ENCODE measurements at regions not wholly inside any gene's neighbourhood (a gene's known extent, or its start where the extent isn't known, plus 50 kb on each side); places are given as distances from the start of the nearest gene placed in this dataset.

DNA sequence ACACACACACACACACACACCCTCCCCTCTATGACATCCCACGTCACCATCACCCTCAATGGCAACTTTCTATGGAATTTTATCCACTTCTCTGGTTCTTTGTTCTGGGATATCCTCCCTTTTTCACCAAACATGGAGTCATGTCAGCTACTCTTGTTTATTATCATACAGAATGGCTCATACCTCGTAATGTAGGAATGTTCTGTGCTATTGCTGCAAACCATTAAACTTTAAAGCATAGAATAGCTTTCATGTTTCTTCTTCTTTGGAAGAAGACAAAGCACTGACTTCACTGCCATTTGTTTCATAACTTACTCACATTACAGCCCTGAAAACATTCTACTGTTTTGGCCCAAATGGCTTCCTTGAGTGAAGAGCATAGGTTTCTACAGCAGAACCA is 163.4 kb downstream of the FOXO1 start:
- H2AFZ ChIP-seq (ENCODE audit: low read length), result no peak overlapping the region
- CTCF ChIA-PET (ENCODE audit: unreplicated experiment), result interaction anchor here (0.9 kb wide), 1 partner anchor 15 kb away, joined by 3 read pairs; no protein-coding TSS in a partner anchor
- H3K36me3 ChIP-seq (ENCODE audit: insufficient read depth, low read length), result no peaks in the 10 kb centered on the region
- no peak for DNase-seq (ENCODE audit: low spot score)
- BruUV-seq (replicated peaks), result no TSS peak
- TF ChIP-seq EZH2phosphoT487 (IDR thresholded peaks at IDR 0.05; ENCODE audit: borderline replicate concordance, low read depth, low read length), result no peak
- TF ChIP-seq, protein P1, sequence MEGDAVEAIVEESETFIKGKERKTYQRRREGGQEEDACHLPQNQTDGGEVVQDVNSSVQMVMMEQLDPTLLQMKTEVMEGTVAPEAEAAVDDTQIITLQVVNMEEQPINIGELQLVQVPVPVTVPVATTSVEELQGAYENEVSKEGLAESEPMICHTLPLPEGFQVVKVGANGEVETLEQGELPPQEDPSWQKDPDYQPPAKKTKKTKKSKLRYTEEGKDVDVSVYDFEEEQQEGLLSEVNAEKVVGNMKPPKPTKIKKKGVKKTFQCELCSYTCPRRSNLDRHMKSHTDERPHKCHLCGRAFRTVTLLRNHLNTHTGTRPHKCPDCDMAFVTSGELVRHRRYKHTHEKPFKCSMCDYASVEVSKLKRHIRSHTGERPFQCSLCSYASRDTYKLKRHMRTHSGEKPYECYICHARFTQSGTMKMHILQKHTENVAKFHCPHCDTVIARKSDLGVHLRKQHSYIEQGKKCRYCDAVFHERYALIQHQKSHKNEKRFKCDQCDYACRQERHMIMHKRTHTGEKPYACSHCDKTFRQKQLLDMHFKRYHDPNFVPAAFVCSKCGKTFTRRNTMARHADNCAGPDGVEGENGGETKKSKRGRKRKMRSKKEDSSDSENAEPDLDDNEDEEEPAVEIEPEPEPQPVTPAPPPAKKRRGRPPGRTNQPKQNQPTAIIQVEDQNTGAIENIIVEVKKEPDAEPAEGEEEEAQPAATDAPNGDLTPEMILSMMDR (conservative IDR thresholded peaks at IDR 0.05; ENCODE audit: low read length), result no peak
- H3K27ac ChIP-seq (ENCODE audit: low read depth, low read length, poor library complexity, severe bottlenecking), result no peak overlapping the region
- H3K4me2 ChIP-seq (ENCODE audit: low read length), result no peak overlapping the region
- no peaks in the 10 kb centered on the region for H3K9me3 ChIP-seq (ENCODE audit: low read length)
- no peak overlapping the region for H3K4me3 ChIP-seq (ENCODE audit: low read depth, low read length, poor library complexity, severe bottlenecking)
- H3K4me1 ChIP-seq (ENCODE audit: insufficient read depth, low read length, poor library complexity, severe bottlenecking), result peaks cover 6% of the 10 kb centered on the region
- no peaks in the 10 kb centered on the region for H4K20me1 ChIP-seq (ENCODE audit: insufficient read depth, low read length)
- no peaks in the 10 kb centered on the region for H3K79me2 ChIP-seq (ENCODE audit: insufficient read depth, low read depth, low read length)
- POLR2A ChIA-PET, result interaction anchor here (0.6 kb wide), 1 partner anchor 154 kb away, joined by 4 read pairs; no protein-coding TSS in a partner anchor
- no peaks in the 10 kb centered on the region for H3K9me2 ChIP-seq (ENCODE audit: insufficient read depth, low read length)
- intact Hi-C loops (cut with micrococcal nuclease; ENCODE audit: unreplicated experiment), result no loop called here

DNA sequence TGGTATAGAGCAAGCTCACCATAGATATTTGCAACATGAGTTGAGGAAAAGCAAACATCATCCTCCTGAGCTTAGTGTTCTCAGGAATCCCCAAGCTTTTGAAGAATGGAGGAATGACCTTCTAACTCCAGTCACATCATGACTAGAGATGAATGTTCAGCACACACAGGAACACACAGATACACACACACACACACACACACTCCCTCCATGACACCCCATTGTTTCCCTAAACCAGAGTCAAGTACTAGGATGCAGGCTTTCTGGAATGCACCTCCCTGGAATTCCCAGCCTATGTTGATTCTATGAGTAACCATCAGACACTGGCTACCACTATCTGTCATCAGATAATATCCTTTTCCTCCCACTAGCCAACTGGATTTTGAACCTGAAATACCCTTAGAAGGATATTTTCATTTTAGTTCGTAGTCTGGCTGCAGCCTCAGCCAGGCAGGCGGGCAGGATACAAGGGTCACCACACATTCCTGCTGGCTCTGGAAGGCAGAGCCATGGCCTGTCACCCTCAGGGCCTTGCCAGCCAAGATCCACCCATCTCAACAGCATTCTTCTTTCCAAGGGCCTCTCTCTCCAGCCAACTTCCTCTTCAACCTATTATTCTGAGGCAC is 162.4 kb downstream of the FOXO1 start:
- H4K20me1 ChIP-seq (ENCODE audit: insufficient read depth, low read length), result no peaks in the 10 kb centered on the region
- CTCF ChIA-PET (ENCODE audit: unreplicated experiment), result interaction anchor here (0.6 to 0.9 kb wide), 2 partner anchors 14 to 425 kb away, joined by 3 read pairs; no protein-coding TSS in a partner anchor
- no peak overlapping the region for H3K27ac ChIP-seq (ENCODE audit: low read depth, low read length, poor library complexity, severe bottlenecking)
- BruUV-seq (replicated peaks), result no TSS peak
- no peak overlapping the region for H3K4me2 ChIP-seq (ENCODE audit: low read length)
- DNase-seq (ENCODE audit: low spot score), result no peak
- H3K4me3 ChIP-seq (ENCODE audit: low read depth, low read length, poor library complexity, severe bottlenecking), result no peak overlapping the region
- H3K9me3 ChIP-seq (ENCODE audit: low read length), result no peaks in the 10 kb centered on the region
- H2AFZ ChIP-seq (ENCODE audit: low read length), result no peak overlapping the region
- POLR2A ChIA-PET, result no interaction called here
- no peaks in the 10 kb centered on the region for H3K9me2 ChIP-seq (ENCODE audit: insufficient read depth, low read length)
- TF ChIP-seq, protein P1 (conservative IDR thresholded peaks at IDR 0.05; ENCODE audit: low read length), result no peak
- TF ChIP-seq EZH2phosphoT487 (IDR thresholded peaks at IDR 0.05; ENCODE audit: borderline replicate concordance, low read depth, low read length), result no peak
- intact Hi-C loops (cut with micrococcal nuclease; ENCODE audit: unreplicated experiment), result no loop called here
- no peaks in the 10 kb centered on the region for H3K36me3 ChIP-seq (ENCODE audit: insufficient read depth, low read length)
- no peaks in the 10 kb centered on the region for H3K79me2 ChIP-seq (ENCODE audit: insufficient read depth, low read depth, low read length)
- no peaks in the 10 kb centered on the region for H3K4me1 ChIP-seq (ENCODE audit: insufficient read depth, low read length, poor library complexity, severe bottlenecking)

DNA sequence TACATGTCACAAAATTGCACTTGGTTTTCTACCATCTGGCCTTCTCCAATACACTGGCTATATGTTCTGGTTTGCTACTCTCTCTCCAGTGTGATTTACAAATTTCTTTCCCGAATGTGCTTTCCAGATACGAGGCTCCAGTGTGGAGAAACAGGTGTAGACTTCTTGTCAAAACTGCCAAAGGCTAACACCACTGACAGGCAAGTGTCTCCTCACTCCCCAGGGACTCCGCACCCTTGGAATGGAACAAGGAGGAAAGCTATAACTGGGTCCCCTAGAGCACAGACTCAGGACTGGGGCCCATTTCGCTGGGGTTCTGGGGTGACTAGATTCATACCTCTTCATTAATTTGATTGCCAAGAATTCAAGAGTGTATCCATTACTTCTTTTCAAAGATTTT is 161.8 kb downstream of the FOXO1 start:
- Histone ChIP-seq H3K9me3 (ENCODE audit: low read length) (no peaks in the 10 kb centered on the region), H3K27ac (ENCODE audit: low read depth, low read length, poor library complexity, severe bottlenecking) (no peak overlapping the region), H3K4me1 (ENCODE audit: insufficient read depth, low read length, poor library complexity, severe bottlenecking) (no peaks in the 10 kb centered on the region), H3K4me3 (ENCODE audit: low read depth, low read length, poor library complexity, severe bottlenecking) (no peak overlapping the region), H3K36me3 (ENCODE audit: insufficient read depth, low read length) (no peaks in the 10 kb centered on the region), H2AFZ (ENCODE audit: low read length) (no peak overlapping the region), H3K9me2 (ENCODE audit: insufficient read depth, low read length) (no peaks in the 10 kb centered on the region), H3K4me2 (ENCODE audit: low read length) (no peak overlapping the region), H4K20me1 (ENCODE audit: insufficient read depth, low read length) (no peaks in the 10 kb centered on the region), H3K79me2 (ENCODE audit: insufficient read depth, low read depth, low read length) (no peaks in the 10 kb centered on the region)
- intact Hi-C loops (cut with micrococcal nuclease; ENCODE audit: unreplicated experiment), result no loop called here
- TF ChIP-seq, protein P1 (conservative IDR thresholded peaks at IDR 0.05; ENCODE audit: low read length), result no peak
- no peak for TF ChIP-seq EZH2phosphoT487 (IDR thresholded peaks at IDR 0.05; ENCODE audit: borderline replicate concordance, low read depth, low read length)
- ChIA-PET CTCF (ENCODE audit: unreplicated experiment) (no interaction called here), POLR2A (interaction anchor here (0.8 to 1.1 kb wide), 2 partner anchors 15 to 20 kb away, joined by 3 to 4 read pairs; no protein-coding TSS in a partner anchor)
- DNase-seq (ENCODE audit: low spot score), result no peak
- no TSS peak for BruUV-seq (replicated peaks)
